Non-pigmented ciliary epithelial cell (primary cell): ENCODE measurements at regions not wholly inside any gene's neighbourhood (a gene's known extent, or its start where the extent isn't known, plus 50 kb on each side); places are given as distances from the start of the nearest gene placed in this dataset.
"Not testable (repeated sequence)": the region's sequence is repeated elsewhere in the genome, so short reads cannot be mapped to it uniquely, and the experiment has no call there.

Experiments used
- DNase-seq: peaks from one replicate; pipeline ENCODE4 v3.0.0-alpha.2; 2010; ENCODE audit warnings: low read depth

DNA sequence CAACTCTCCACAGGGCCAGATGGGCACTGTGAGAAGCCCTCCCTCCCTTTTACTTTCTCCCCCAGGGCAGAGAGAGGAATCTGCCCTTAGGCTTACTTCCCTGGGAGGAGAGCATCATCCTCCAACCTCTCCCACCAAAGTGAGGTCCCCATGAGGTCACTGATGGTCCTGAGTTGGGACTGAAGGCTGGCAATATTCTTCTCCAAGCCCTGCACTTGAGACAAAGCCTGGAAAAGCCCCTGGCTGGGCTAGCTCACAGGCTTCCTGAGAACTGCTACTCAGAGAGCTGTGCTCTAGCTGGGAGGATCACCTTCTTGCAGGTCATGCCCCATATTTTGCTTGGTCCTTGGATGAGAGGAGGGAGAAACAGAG lies 110.0 kb upstream of the MEF2A start:
- no peak for DNase-seq

DNA sequence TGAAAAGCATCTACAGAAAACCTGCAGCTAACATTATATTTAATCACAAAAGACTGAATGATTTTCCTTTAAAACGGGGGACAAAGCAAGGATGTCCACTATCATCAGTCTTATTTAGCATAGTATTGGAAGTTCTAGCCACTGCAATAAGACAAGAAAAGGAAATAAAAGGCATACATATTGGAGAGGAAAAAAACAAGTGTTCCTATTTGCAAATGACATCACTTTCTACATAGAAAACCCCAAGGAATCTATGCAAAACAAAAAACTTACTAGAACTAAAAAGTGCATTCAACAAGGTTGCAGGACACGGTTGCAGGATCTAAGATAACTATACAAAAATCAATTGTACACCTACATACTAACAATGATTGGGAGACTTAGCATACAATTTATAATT lies 101.6 kb upstream of the MEF2A start:
- DNase-seq: no peak

DNA sequence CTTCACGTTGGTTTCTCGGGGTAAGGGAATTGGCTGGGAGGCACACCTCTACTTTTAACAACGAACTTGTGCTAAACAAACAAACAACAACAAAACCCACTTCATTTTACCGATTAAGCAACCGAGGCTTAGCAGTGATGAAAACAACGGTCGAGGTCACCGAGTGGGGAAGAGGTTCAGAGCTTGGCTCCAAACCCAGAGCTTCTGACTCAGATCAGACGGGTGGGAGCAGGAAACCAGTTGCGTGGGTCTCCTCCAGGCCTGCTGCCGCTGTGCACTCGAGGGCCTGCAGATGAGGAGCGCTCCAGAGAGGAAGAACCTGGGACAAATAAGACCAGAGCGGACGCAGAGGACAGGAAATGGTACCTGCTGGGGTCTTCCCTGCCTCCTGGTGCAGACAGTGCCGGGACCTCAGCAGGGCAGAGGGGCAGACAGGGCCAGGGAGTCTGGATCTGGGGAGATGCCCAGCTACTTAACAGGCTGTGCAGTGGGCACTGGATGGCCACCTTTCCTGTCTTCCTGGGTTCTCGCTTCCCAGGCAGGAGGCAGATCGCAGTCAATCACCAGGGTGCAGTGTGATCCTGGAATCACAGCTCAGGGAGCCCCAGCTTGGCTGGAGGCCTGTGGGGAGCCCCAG lies 99.0 kb upstream of the MEF2A start:
- no peak for DNase-seq

DNA sequence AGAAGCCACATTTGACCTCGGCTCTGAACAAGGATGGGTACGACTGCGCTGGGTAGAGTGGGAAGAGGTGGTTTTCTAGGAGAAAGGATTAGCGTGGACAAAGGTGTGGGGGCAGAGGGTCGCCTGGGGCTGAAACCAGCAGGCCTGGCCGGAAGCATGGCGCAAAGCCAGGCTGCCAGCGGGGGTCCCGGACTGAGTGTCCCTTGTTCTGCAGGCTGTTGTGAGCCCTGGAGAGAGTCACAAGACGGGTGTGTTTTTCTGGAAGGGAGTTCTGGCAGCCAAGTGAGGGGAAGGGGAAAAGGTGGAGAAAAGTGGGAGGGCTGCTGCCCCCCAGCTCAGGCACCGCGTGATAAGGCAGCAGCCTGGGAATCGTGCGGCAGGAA lies 98.5 kb upstream of the MEF2A start:
- no peak for DNase-seq

DNA sequence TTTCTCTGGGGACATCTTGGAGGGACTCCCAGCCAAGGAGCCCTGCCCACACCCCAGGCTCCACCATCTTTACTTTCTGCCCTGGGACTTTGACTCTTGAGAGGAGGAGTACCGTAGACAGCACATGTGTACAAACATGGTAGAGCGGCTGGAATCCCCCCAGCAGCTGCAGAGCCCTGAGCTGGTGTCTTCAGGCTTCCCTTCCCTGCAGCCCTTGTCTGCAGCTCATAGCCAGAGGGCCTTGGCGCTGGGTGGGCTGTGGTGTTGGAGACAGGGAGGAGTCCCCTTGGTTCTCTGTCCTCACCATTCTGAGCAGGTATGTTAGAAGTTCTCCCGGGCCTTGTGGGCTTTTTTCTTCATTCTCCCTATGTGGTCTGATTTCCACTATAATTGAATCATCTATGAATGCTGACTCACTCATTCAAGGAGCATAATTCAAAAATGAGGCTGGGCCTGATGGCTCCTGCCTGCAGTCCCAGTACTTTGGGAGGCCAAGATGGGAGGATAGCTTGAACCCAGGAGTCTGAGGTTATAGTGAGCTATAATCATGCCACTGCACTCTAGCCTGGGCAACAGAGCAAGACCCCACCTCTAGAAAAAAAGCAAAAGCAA lies 97.8 kb upstream of the MEF2A start:
- no peak for DNase-seq

DNA sequence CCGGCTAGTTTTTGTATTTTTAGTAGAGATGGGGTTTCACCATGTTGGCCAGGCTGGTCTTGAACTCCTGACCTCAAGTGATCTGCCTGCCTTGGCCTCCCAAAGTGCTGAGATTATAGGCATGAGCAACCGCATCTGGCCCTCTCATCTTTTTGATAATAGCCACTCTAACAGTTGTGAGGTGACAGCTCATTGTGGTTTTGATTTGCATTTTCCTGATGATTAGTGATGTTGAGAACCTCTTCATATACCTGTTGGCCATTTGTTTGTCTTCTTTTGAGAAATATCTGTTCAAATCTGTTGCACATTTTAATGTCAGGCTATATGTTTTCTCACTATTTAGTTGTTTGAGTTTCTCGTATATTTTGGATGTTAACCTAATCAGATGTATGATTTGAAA lies 95.6 kb upstream of the MEF2A start:
- DNase-seq: not testable (repeated sequence)

DNA sequence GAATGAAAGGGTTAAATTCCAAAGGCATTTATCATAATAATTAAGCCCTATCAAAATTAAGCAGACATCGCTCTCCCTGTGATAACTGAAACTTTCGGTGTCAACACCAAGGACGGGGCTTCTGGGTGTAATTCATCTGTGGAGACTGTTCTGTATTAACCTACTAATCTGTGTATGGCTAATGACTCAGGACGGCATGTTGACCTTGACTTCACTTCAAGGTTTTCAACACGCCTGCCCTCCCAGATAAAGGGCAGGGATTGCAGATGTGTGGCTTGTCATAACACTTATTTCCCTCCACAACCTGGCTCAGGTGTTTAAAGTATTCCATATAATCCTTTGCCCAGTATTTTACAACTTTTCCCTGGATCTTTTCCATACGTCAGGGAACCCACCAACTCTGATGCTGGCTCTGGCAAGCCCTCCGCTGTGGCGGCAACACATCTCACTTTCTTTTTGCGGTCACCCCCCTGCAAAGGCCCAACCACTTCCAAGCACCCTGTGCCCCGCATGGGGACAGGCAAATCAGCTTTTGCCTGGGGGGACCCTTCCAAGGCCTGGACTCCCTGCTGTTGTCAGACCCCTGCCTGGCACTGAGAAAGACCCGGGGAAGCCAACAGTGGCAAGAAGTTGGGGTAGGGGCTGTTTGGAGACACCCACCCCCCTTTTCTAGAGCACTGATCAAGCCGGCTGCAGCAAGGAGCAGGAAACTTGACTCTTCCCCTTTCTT lies 93.2 kb upstream of the MEF2A start:
- DNase-seq: no peak

DNA sequence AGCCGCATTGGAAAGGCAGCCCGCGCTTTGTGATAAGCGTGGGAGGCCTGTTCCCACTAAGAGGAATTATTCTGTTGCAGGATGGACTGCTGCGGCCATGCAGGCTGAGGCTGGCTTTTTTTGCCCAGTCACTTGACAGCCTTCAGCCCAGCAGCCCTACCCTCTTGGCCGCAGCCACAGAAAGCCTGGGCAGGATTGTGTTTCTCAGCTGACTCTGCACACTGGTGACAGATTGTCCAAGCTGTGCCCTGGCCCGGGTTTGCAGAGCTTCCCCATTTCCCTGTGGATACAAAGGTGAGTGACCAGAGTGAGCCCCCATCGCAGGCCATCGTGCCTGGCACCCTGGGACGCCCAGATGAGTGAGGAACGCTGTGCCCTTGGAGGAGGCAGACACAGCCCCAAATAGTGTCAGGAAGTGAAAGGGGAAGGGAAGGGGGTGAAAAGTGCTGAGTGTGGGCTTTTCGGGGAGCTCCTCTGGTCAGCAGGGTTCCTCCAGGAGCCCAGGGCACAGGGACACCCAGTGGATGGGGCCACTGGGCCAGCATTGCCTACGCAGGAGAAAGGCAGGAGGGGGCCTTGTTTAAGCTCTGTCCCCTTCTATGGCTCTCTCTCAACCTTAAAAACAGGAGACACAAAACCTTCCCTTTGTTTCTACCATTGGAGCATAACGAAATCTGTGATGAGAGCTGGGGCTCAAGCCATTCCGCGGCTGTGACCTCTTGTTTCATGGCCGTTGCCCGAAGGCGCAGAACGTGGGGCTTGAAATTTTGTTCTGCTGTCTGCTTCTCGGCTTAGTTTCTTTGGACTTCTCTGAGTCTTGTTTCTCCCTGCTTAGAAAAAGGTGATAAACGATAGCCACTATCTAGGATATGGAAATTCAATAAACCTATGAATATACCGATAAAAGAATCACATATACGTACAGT lies 91.5 kb upstream of the MEF2A start:
- no peak for DNase-seq

DNA sequence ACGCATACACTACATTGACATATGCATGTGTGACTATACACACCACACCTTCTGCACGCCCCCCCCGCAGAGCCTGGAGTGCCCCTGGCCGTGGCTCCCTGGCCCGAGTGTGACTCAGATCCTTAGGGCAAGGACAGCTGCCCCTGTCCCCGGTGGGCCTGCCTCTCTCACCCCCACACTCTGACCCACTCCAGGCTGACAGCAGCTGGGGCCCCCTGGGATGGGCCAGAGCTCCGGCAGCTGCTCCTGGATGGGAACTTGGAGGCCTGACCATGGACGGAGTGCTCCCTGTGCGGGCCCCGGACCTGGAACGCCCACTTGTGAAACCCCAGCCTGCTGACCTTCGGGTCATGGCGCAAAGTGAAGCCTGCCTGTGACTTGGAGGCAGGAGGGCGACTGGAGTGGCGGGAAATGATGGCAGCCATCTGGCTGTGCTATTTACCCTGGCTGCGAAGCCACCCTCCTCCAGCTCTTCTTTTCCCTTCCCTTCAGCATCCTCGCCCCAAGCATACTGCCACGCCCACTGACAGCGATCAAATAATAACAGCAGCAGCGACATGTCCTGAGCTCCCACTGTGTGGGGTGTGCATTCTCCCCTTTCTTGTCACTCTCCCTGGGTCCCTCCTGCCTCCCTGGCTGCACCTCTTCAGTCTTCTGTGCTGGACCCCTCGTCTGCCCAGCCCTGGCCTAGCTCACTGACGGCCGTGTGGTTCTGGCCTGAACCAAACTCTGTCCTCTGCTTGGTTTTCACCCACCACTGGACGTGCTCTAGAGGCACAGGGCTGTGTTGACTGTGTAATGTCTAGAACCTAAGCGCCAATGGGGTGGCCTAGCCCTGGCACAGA lies 90.7 kb upstream of the MEF2A start:
- DNase-seq: no peak

DNA sequence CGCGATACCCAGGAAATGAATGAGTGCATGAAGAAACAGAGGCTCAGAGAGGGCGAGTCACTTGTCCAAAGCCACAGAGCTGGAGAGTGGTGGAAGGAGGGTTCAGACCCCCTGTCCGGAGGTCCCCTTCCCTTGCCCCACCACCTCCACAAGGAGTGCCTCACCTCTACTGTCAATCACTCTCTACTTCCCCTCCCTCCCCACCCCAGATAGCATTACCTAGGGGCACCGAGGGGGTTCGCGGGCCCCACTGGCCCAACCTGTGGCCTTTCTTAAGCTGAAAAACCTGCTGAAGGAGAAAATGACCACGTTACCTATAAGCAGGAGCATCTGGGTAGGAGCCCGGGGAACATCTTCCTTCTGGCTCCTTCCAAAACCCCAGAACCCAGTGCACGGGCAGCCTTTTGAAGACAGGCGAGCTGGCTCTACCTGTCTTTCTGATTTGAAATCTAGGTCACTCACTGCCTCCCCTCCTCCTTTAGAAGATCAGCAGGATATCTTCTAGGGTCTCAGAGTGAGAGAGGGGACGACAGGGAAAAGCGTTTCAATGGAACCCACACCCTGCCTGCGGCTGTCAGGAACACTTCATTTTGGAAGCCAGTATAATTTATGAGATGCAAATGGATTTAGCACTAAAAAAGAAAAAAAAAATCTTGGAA lies 89.9 kb upstream of the MEF2A start:
- no peak for DNase-seq

DNA sequence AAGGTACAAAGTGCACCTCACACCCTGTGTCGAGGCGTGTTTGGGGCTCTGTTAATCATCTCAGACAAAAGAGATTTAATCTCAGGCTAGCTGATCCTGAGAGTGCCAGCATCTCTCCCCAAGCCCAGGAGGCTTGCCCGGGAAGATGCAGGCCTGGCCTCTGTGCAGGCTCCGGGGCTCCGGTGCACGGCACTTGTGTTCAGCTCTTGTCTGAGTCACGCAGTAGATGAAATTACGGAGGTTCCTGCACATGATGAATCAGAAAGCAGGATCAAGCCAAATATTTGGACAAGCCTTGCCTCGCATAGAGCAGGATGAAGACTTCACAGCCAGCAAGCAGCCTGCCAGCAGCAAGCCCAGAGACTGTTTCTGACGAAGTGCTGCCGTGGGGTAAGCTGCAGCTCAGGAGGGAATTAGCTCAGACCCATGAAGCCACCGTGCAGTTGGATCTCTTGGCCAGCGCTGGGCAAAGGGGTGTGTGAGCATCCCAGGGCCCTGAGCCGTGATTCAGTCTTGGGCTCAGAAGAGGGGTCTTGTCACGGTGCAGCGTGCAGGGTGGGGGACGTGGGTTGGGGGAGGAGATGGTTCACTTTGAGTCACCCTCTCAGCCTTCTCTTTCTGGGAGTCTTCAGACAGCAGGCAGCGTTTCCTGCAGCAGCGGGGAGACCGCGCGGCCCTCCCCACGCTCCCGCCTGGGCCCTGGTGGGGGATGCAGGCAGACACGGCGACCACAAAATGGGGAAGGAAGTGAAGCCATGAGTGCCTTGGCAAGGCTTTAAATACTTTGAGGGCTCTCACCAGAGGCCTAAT lies 89.2 kb upstream of the MEF2A start:
- peak; percentile 94 for DNase-seq

DNA sequence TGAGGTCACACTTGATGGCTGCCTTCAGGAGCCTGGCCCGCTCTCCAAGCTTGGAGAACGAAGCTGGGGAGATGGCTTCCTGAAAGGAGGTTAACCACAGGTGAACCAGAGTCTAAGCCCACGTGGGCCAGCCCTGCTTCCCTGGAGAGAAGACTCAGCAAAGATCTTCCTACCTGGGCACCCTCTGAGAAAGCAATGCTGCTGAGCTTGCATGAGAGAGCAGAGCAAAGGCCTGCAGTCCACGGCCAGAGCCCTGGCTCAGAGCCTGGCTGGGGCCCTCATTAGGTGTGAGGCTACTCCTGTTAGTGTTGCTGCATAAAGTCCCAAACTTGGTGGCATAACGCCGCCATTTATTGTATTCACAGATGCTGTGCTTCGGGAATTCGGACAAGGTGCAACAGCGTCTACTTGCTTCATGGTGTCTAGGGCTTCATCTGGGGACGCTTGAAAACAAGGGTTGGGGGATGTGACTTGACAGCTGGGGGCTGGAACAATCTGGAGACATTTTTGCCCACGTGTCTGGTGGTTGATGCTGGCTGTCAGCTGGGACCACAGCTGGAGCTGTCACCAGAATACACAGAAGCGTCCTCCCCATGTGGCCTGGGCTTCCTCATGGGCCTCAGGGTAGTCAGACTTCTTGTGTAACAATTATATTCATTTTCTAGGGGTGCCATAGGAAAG lies 87.9 kb upstream of the MEF2A start:
- no peak for DNase-seq

DNA sequence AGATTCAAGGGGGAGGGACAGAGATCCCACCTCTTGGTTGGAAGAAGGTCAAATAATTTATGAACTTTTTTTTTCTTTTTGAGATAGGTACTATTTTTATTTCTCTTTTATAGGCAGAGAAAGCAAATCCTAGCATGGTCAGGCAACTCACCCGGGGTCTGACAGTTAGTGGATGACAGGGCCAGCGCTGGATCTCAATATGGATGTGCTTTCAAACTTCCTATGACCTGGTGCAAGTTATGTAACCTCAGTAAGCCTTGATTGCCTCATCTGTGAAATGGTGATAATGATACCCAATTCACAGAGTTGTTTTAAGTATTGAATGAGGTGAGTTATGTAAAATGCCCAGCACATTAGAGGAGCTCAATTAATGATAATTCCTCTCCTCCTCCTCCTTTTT lies 86.8 kb upstream of the MEF2A start:
- no peak for DNase-seq

DNA sequence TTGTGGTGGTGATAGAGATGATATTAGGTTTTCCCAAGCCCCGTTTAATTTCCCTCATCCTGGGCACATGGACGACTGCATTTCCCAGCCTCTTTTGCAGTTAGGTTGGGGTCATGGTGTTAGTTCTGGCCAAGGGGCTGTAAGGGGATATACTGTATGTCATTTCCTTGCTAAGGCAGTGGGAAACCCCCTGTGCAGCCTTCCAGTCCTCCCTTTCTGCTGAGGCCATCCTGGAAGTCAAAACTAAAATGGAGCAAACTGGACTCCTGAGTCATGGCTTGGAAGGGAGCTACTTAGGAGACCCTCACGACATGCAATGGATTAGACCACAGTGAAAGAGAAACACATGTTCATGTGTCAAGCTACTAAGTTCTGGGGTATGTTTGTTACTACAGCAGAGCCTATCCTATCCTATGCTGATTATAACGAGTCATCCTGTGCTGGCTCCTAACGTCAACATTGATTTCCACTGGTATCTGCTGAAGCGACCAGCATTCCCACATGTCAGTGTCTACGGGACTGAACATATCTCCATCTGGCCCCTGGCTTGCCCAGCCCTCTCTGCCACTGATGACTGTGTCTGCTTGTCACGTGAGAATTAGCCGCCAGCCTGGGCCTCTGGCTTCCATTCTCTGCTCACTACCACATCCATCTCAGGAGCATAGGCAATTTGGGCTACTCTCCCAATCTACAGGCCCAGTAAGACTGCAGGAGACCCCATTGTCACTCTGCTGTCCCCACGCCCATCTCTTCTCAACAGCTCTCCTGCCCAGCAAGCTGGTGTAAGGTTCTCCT lies 85.6 kb upstream of the MEF2A start:
- no peak for DNase-seq

DNA sequence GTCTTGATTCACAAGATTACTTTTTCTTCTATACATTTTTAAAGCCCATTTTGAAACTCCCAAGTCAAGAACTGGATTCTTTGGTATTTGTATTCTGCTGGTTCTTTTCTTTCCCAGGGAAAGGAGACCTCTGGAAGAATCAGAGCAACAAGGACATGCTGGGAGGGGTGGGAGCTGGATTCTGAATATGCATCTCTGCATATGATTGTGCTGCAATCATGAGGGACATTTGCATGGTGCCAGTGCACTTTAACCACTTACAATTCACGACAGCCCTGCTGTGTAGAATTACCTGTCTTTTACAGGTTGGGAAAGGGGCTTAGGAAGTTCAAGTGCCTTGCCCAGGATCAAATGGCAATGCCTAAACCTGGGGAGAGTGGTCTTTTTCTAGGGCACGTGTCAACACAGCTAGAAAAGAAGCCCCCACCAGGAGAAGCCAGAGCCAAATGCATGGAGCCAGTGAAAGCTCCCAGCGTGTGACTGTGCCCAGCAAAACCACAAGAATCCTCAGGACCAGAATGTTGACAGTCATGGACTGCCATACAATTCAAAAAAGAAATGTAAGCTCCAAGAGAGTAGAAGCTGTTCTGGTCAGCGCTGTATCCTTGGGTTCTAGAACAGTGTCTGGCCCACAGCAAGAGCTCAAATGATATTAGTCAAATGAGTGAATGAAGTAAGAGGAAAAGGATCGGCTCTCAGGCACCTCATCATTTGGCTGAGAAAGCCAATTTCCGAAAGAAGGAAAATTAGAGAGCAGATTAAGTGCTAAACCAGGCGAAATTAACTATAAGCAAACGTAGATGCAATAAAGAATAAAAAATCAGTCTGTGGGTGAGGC lies 84.5 kb upstream of the MEF2A start:
- no peak for DNase-seq

DNA sequence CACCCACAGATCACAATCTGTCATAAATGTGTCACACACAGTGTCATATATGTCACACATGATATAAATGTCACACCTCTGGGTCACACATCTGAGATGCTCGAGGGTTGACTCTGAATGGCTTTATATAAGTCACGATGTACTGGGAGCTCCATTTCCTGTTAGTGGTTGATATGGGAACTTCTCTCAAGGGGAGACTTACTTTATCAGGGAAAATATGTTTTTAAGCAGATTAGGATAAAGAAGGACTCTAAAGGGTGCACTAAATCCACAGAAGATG lies 83.9 kb upstream of the MEF2A start:
- no peak for DNase-seq

DNA sequence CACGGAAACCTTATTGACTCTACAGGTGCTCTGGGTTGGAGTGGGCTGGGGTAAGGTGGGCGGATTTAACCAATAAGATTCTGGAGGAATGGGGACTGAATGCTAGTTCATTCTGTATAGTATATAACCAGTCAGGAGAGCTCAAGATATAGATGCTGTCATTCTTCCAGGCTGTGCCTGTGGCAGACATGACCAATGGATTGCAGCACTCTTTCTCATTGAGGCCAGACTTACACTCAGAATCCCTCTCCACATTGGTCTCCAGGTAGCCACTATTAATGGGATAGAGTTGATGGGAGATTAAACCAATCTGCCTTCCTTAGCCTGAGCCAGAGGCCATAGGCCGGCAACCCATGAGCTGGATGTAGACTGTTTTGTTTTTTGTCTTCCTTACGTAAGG lies 82.8 kb upstream of the MEF2A start:
- no peak for DNase-seq
